ENCODE measurements at regions not wholly inside any gene's neighbourhood (a gene's known extent, or its start where the extent isn't known, plus 50 kb on each side); places are given as distances from the start of the nearest gene placed in this dataset.

- TF ChIP-seq CTCF (IDR thresholded peaks at IDR 0.05) (no peak), POLR2A (IDR thresholded peaks at IDR 0.05) (no peak)
Measured at GRCh38 chr6:86215323-86215722, 572.6 kb upstream of the SYNCRIP start.

Measured in body of pancreas (tissue), 4 donors.